OCI-LY3 (cell line): ENCODE measurements at regions not wholly inside any gene's neighbourhood (a gene's known extent, or its start where the extent isn't known, plus 50 kb on each side); places are given as distances from the start of the nearest gene placed in this dataset.

Experiments
- H2AFZ ChIP-seq: fragments of 200-600, 300-600 bp; shearing (Covaris generic); 2 replicates; pipeline ENCODE4 v1.6.0; 2014; ENCODE audit warnings: antibody characterized with exemption, low read depth, low read length
- H3K27ac ChIP-seq: fragments of 200-600, 300-600 bp; sonication (generic); 2 replicates; pipeline ENCODE4 v1.5.1; 2014; ENCODE audit warnings: mild to moderate bottlenecking, low read length, moderate library complexity, mixed read lengths
- H3K27me3 ChIP-seq: fragments of 200-600, 300-600 bp; sonication (generic); 2 replicates; pipeline ENCODE4 v1.6.1; 2014; ENCODE audit warnings: low read depth, low read length, mixed read lengths
- H3K36me3 ChIP-seq: fragments of 200-600, 300-600 bp; sonication (generic); replicated peaks from 2 replicates; pipeline ENCODE3; 2014; ENCODE audit warnings: low read depth, low read length, mixed read lengths
- H3K4me1 ChIP-seq: fragments of 300-600, 200-600 bp; sonication (generic); 2 replicates; pipeline ENCODE4 v1.6.1; 2014; ENCODE audit warnings: low read length, mixed read lengths
- H3K4me2 ChIP-seq: fragments of 200-600, 300-600 bp; sonication (generic); 2 replicates; pipeline ENCODE4 v1.6.1; 2014; ENCODE audit warnings: low read length, mixed read lengths
- H3K4me3 ChIP-seq: fragments of 300-600, 200-600 bp; sonication (generic); 2 replicates; pipeline ENCODE4 v1.5.1; 2014; ENCODE audit warnings: antibody characterized with exemption, mild to moderate bottlenecking, low read length, moderate library complexity
- H3K79me2 ChIP-seq: fragments of 300-600, 200-600 bp; shearing (Covaris generic); 2 replicates; pipeline ENCODE4 v1.6.1; 2014; ENCODE audit warnings: mild to moderate bottlenecking, low read length, mixed read lengths
- H3K9ac ChIP-seq: fragments of 300-600, 200-600 bp; shearing (Covaris generic); 2 replicates; pipeline ENCODE4 v1.6.0; 2014; ENCODE audit warnings: mild to moderate bottlenecking, low read length, moderate library complexity
- H3K9me3 ChIP-seq: fragments of 200-600, 300-600 bp; shearing (Covaris generic); 2 replicates; pipeline ENCODE4 v1.6.1; 2014; ENCODE audit warnings: low read length, mixed read lengths; ENCODE audit not compliant: insufficient read depth
- H4K20me1 ChIP-seq: fragments of 200-600, 300-600 bp; sonication (generic); 2 replicates; pipeline ENCODE4 v1.6.1; 2016; ENCODE audit warnings: low read length, mixed read lengths; ENCODE audit not compliant: insufficient read depth
- CTCF ChIP-seq: fragments of 200-600, 300-600 bp; sonication (generic); IDR thresholded peaks from 2 replicates; pipeline ENCODE4 v1.5.1; 2014; ENCODE audit warnings: antibody characterized with exemption, low read length, low read depth
- EZH2phosphoT487 ChIP-seq: fragments of 200-600 bp; shearing (Covaris generic); IDR thresholded peaks from 2 replicates; pipeline ENCODE4 v1.6.1; 2018; ENCODE audit warnings: antibody characterized with exemption, mixed run types, low read depth

GRCh38 chr13:48901781-48902180, 73.9 kb upstream of the FNDC3A start:
- Histone ChIP-seq H3K4me1 (no peaks in the 10 kb centered on the region), H3K79me2 (no peaks in the 10 kb centered on the region), H3K4me3 (no peak overlapping the region), H3K36me3 (no peaks in the 10 kb centered on the region), H3K9me3 (no peaks in the 10 kb centered on the region; the same call in 1 of the 2 replicates), H3K27me3 (no peaks in the 10 kb centered on the region), H3K27ac (no peak overlapping the region), H3K4me2 (no peak overlapping the region), H3K9ac (no peak overlapping the region), H4K20me1 (no peaks in the 10 kb centered on the region), H2AFZ (no peak overlapping the region)
- TF ChIP-seq EZH2phosphoT487, result no peak
- TF ChIP-seq CTCF, result no peak

- no peaks in the 10 kb centered on the region for H3K36me3 ChIP-seq
- no peak overlapping the region for H3K4me2 ChIP-seq
- no peaks in the 10 kb centered on the region for H3K27me3 ChIP-seq
- no peak for TF ChIP-seq CTCF
- no peak for TF ChIP-seq EZH2phosphoT487
- no peaks in the 10 kb centered on the region for H4K20me1 ChIP-seq
- no peaks in the 10 kb centered on the region for H3K4me1 ChIP-seq
- no peak overlapping the region for H2AFZ ChIP-seq
- no peaks in the 10 kb centered on the region; the same call in 1 of the 2 replicates for H3K9me3 ChIP-seq
- H3K4me3 ChIP-seq, result no peak overlapping the region
- H3K79me2 ChIP-seq, result no peaks in the 10 kb centered on the region
- no peak overlapping the region for H3K27ac ChIP-seq
- H3K9ac ChIP-seq, result no peak overlapping the region
Observed at GRCh38 chr13:48902368-48902767, 73.3 kb upstream of the FNDC3A start.

GRCh38 chr13:48904668-48905290, 70.9 kb upstream of the FNDC3A start:
- no peak for TF ChIP-seq CTCF
- no peaks in the 10 kb centered on the region for H3K27me3 ChIP-seq
- no peaks in the 10 kb centered on the region for H3K36me3 ChIP-seq
- no peak overlapping the region for H3K9ac ChIP-seq
- no peak overlapping the region for H3K4me3 ChIP-seq
- H2AFZ ChIP-seq, result no peak overlapping the region
- H3K4me2 ChIP-seq, result no peak overlapping the region
- H3K4me1 ChIP-seq, result no peaks in the 10 kb centered on the region
- no peak overlapping the region for H3K27ac ChIP-seq
- H3K9me3 ChIP-seq, result no peaks in the 10 kb centered on the region; the same call in 1 of the 2 replicates
- H4K20me1 ChIP-seq, result no peaks in the 10 kb centered on the region
- no peaks in the 10 kb centered on the region for H3K79me2 ChIP-seq

- H3K4me3 ChIP-seq, result no peak overlapping the region
- H3K9me3 ChIP-seq, result no peaks in the 10 kb centered on the region; the same call in 1 of the 2 replicates
- TF ChIP-seq EZH2phosphoT487 (no peak), CTCF (no peak)
- H3K36me3 ChIP-seq, result no peaks in the 10 kb centered on the region
- no peak overlapping the region for H3K27ac ChIP-seq
- H3K9ac ChIP-seq, result no peak overlapping the region
- H3K4me1 ChIP-seq, result no peaks in the 10 kb centered on the region
- H4K20me1 ChIP-seq, result no peaks in the 10 kb centered on the region
- H3K4me2 ChIP-seq, result no peak overlapping the region
- H3K79me2 ChIP-seq, result no peaks in the 10 kb centered on the region
- H2AFZ ChIP-seq, result no peak overlapping the region
- H3K27me3 ChIP-seq, result no peaks in the 10 kb centered on the region
Observed at GRCh38 chr13:48906200-48906599, 69.5 kb upstream of the FNDC3A start.
